Osteoblast (primary cell): ENCODE measurements at regions not wholly inside any gene's neighbourhood (a gene's known extent, or its start where the extent isn't known, plus 50 kb on each side); places are given as distances from the start of the nearest gene placed in this dataset.

Source experiments
- DNase-seq: peaks from one replicate; pipeline ENCODE4 v3.0.0; 2011; ENCODE audit warnings: low spot score, mixed read lengths; ENCODE audit not compliant: insufficient read length; ENCODE audit errors: missing footprints
- H2AFZ ChIP-seq: 2 replicates; pipeline ENCODE4 v1.6.0; 2011; ENCODE audit warnings: mild to moderate bottlenecking, low read length
- H3K27ac ChIP-seq: 2 replicates; pipeline ENCODE4 v1.5.1; 2011; ENCODE audit warnings: mild to moderate bottlenecking, low read depth, low read length, moderate library complexity
- H3K27me3 ChIP-seq: 2 replicates; pipeline ENCODE4 v1.6.0; 2012; ENCODE audit warnings: mild to moderate bottlenecking, control low read depth, inconsistent platforms, low read length, moderate library complexity; ENCODE audit not compliant: insufficient read depth
- H3K36me3 ChIP-seq: 2 replicates; pipeline ENCODE4 v1.5.1; 2011; ENCODE audit warnings: mild to moderate bottlenecking, low read length, control low read depth, moderate library complexity; ENCODE audit not compliant: insufficient read depth
- H3K4me1 ChIP-seq: 2 replicates; pipeline ENCODE4 v1.5.1; 2011; ENCODE audit warnings: mild to moderate bottlenecking, low read length, control low read depth, moderate library complexity; ENCODE audit not compliant: insufficient read depth
- H3K4me2 ChIP-seq: 2 replicates; pipeline ENCODE4 v1.6.0; 2011; ENCODE audit warnings: mild to moderate bottlenecking, low read length; ENCODE audit not compliant: insufficient read depth
- H3K4me3 ChIP-seq: fragments of 200-600 bp; sonication (generic); 3 replicates; pipeline ENCODE4 v1.5.1; 2012; ENCODE audit warnings: mild to moderate bottlenecking, low read length, inconsistent platforms; ENCODE audit not compliant: insufficient read depth
- H3K79me2 ChIP-seq: 2 replicates; pipeline ENCODE4 v1.6.0; 2012; ENCODE audit warnings: mild to moderate bottlenecking, low read length, control low read depth, inconsistent platforms; ENCODE audit not compliant: insufficient read depth
- H3K9me3 ChIP-seq: 2 replicates; pipeline ENCODE4 v1.5.1; 2011; ENCODE audit warnings: low read depth, low read length, control low read depth
- H4K20me1 ChIP-seq: 2 replicates; pipeline ENCODE4 v1.6.0; 2012; ENCODE audit warnings: mild to moderate bottlenecking, low read length, control low read depth; ENCODE audit not compliant: insufficient read depth
- TF ChIP-seq, protein P1 (sequence below): IDR thresholded peaks from 2 replicates; pipeline ENCODE4 v1.5.1; 2011; ENCODE audit warnings: mild to moderate bottlenecking, low read depth, low read length, moderate library complexity; ENCODE audit errors: extremely low read depth

DNA sequence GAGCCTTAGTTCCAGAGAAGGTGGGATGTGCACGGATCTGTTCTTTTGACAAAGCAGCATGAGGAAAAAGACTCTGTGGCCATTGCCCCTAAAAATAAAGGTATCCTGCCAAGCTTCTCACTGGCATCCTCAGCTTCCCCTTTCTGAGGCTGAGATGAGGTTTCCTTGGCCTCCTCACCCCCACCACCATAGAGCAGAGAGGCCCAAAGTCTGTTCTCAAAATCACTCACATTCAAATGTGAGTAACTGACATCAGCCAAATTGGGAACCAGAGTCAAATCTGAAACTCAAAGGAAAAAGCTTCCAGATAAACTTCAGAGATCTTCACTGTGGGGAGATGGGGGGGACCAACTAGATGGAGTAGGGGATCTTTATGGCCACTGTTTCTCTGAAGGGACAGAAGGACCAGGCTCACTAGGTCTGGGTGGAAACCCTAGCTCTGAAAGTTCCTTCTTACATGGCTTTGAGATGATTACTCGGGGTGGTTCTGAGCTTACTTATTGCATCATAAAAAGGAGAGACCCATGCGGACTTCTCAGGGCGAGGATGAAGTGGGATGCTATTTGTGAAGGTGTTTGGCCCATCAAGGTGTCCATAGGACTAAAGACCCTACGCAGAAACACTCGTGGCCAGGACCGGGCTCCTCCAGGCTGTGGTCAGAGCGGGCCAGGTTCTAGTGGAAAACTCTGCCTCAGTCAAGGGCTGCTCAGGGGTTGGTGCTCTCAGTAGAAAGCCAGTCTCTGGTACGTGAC, 61.5 kb upstream of the MEF2A start:
- H3K4me2 ChIP-seq = no peak overlapping the region
- H3K4me3 ChIP-seq = no peak overlapping the region
- no peaks in the 10 kb centered on the region for H4K20me1 ChIP-seq
- H3K9me3 ChIP-seq = no peaks in the 10 kb centered on the region
- H3K27ac ChIP-seq = no peak overlapping the region
- no peak for DNase-seq
- H3K27me3 ChIP-seq = no peaks in the 10 kb centered on the region
- no peaks in the 10 kb centered on the region for H3K36me3 ChIP-seq
- peaks cover 19% of the 10 kb centered on the region for H3K4me1 ChIP-seq
- no peaks in the 10 kb centered on the region for H3K79me2 ChIP-seq
- no peak overlapping the region for H2AFZ ChIP-seq
- TF ChIP-seq, protein P1, sequence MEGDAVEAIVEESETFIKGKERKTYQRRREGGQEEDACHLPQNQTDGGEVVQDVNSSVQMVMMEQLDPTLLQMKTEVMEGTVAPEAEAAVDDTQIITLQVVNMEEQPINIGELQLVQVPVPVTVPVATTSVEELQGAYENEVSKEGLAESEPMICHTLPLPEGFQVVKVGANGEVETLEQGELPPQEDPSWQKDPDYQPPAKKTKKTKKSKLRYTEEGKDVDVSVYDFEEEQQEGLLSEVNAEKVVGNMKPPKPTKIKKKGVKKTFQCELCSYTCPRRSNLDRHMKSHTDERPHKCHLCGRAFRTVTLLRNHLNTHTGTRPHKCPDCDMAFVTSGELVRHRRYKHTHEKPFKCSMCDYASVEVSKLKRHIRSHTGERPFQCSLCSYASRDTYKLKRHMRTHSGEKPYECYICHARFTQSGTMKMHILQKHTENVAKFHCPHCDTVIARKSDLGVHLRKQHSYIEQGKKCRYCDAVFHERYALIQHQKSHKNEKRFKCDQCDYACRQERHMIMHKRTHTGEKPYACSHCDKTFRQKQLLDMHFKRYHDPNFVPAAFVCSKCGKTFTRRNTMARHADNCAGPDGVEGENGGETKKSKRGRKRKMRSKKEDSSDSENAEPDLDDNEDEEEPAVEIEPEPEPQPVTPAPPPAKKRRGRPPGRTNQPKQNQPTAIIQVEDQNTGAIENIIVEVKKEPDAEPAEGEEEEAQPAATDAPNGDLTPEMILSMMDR = no peak

DNA sequence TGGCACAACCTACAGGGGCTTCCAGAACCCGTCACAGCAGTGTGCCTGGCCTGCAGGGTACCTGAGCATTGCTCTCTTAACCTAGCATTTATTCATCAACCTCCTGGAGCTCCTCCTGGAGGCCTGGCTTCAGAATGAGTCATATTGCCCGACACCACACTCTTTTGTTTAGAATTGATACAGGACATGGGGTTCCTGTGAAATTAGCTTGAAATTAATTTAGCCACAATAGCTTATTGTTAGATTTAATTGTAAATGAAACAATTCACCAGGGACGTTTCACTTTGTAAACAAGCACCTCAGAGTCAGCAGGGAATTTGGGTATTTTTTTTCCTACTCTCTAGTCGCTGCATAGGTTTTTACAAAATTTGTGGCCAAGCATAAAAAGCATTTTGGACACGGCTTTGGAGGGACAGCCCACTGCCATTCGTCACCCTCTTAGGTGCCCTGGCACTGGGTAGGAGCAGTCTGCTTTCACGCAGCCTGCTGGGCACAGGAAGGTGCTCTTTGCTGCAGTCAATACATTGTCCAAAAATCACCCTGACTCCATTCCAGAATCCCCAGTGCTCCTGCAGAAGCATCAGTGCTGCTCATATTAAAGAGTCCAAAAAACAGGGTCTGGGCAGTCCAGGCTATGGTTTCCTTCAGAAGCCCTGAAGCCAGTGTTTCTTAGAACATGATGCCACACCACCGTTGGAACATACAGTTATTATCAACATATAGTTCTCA, 60.8 kb upstream of the MEF2A start:
- Histone ChIP-seq H3K27ac (no peak overlapping the region), H3K27me3 (no peaks in the 10 kb centered on the region), H2AFZ (no peak overlapping the region), H3K4me1 (peaks cover 19% of the 10 kb centered on the region), H4K20me1 (no peaks in the 10 kb centered on the region), H3K4me3 (no peak overlapping the region), H3K36me3 (no peaks in the 10 kb centered on the region), H3K4me2 (no peak overlapping the region), H3K79me2 (no peaks in the 10 kb centered on the region), H3K9me3 (no peaks in the 10 kb centered on the region)
- no peak for DNase-seq
- TF ChIP-seq, protein P1 = no peak

DNA sequence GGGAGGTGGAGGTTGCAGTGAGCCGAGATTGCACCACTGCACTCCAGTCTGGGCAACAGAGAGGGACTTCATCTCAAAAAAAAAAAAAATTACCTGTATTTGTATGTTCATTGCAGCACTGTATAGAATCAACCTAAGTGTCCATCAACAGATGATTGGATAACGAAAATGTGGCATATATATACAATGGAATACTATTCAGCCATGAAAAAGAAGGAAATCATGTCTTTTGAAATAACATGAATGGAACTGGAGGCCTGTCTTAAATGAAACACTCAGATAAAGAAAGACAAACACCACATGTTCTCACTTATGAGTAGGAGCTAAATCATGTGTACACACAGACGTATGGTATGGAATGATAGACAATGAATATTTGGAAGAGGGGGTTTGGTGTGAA, 59.4 kb upstream of the MEF2A start:
- H3K4me2 ChIP-seq = no peak overlapping the region
- no peak for DNase-seq
- H3K27me3 ChIP-seq = no peaks in the 10 kb centered on the region
- H3K36me3 ChIP-seq = no peaks in the 10 kb centered on the region
- H3K27ac ChIP-seq = no peak overlapping the region
- no peaks in the 10 kb centered on the region for H3K79me2 ChIP-seq
- H3K9me3 ChIP-seq = no peaks in the 10 kb centered on the region
- TF ChIP-seq, protein P1 = no peak
- no peak overlapping the region for H3K4me3 ChIP-seq
- H2AFZ ChIP-seq = no peak overlapping the region
- H3K4me1 ChIP-seq = peaks cover 25% of the 10 kb centered on the region
- no peaks in the 10 kb centered on the region for H4K20me1 ChIP-seq

DNA sequence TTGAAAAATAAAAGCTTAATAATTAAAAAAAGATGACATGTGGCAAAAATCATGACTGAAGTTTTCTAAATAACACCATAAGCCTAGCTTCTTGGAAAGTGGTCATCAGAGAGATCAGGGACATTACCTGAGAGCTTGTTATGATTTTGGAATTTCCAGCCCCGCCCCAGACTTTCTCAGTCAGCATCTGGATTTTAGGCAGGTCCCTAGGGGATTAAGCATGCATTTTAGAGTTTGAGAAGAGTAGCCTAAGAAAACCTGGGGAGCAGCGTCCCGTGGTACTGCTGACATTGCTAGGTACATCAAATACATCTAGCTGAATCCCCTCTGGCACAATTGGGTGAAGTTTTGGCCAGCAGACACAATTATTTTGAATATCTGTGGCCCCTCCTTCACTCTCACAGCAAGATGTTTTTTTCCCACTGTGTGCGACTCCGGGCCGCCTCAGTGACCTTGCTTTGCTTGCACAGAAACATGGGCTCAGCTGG, 58.7 kb upstream of the MEF2A start:
- peak overlapping the region; percentile 30 for H3K4me3 ChIP-seq

More for the DNA sequence above, 58.7 kb upstream of the MEF2A start:
- Histone ChIP-seq H3K27ac (no peak overlapping the region), H2AFZ (peak overlapping the region; percentile 72), H3K4me2 (peak overlapping the region; percentile 61), H4K20me1 (no peaks in the 10 kb centered on the region), H3K27me3 (no peaks in the 10 kb centered on the region), H3K79me2 (no peaks in the 10 kb centered on the region), H3K36me3 (no peaks in the 10 kb centered on the region), H3K9me3 (no peaks in the 10 kb centered on the region), H3K4me1 (peaks cover 31% of the 10 kb centered on the region)
- TF ChIP-seq, protein P1 = no peak
- no peak for DNase-seq
